Fibroblast of skin of left biceps (primary cell): ENCODE measurements at regions not wholly inside any gene's neighbourhood (a gene's known extent, or its start where the extent isn't known, plus 50 kb on each side); places are given as distances from the start of the nearest gene placed in this dataset.

Experiments used
- DNase-seq, 2 experiments: peaks; one replicate each; pipeline ENCODE4 v3.0.0-alpha.2; 2013; ENCODE audit warnings: low read depth in 2 of 2

GRCh38 chr13:36551445-36551844, 119.2 kb downstream of the CCNA1 start:
- DNase-seq: no peak

GRCh38 chr13:36552334-36552733, 120.0 kb downstream of the CCNA1 start:
- DNase-seq: no peak

- DNase-seq: no peak
Observed at GRCh38 chr13:36553491-36553890, 120.3 kb upstream of the SERTM1 start.

- no peak for DNase-seq
Observed at GRCh38 chr13:36555151-36555986, 118.5 kb upstream of the SERTM1 start.

- no peak for DNase-seq
Observed at GRCh38 chr13:36559375-36559774, 114.4 kb upstream of the SERTM1 start.

GRCh38 chr13:36567485-36567884, 106.3 kb upstream of the SERTM1 start:
- no peak for DNase-seq

GRCh38 chr13:36570489-36570888, 103.3 kb upstream of the SERTM1 start:
- DNase-seq: no peak

- no peak for DNase-seq
Observed at GRCh38 chr13:36571444-36571843, 102.4 kb upstream of the SERTM1 start.

GRCh38 chr13:36582977-36583376, 90.8 kb upstream of the SERTM1 start:
- no peak for DNase-seq

GRCh38 chr13:36599641-36600040, 74.2 kb upstream of the SERTM1 start:
- DNase-seq: no peak

GRCh38 chr13:36601186-36601585, 72.6 kb upstream of the SERTM1 start:
- no peak for DNase-seq

- no peak for DNase-seq
Observed at GRCh38 chr13:36606060-36606459, 67.8 kb upstream of the SERTM1 start.

GRCh38 chr13:36608474-36608873, 65.3 kb upstream of the SERTM1 start:
- DNase-seq: no peak

- no peak for DNase-seq
Observed at GRCh38 chr13:36612230-36612629, 61.6 kb upstream of the SERTM1 start.

- DNase-seq: no peak
Observed at GRCh38 chr13:36616706-36617105, 57.1 kb upstream of the SERTM1 start.

- no peak for DNase-seq
Observed at GRCh38 chr13:36619535-36619934, 54.3 kb upstream of the SERTM1 start.
